ENCODE measurements at regions not wholly inside any gene's neighbourhood (a gene's known extent, or its start where the extent isn't known, plus 50 kb on each side); places are given as distances from the start of the nearest gene placed in this dataset.

- intact Hi-C loops (cut with DNase I): no loop called here
- Histone ChIP-seq H3K27me3 (no peaks in the 10 kb centered on the region), H3K4me1 (no peaks in the 10 kb centered on the region), H3K4me3 (no peak overlapping the region), H3K36me3 (no peaks in the 10 kb centered on the region), H3K27ac (no peak overlapping the region), H3K9me3 (peaks cover 0 to 2% (median 0%) of the 10 kb centered on the region in 4 donors)
- TF ChIP-seq CTCF (IDR thresholded peaks at IDR 0.05): no peak
- TF ChIP-seq POLR2AphosphoS5 (IDR thresholded peaks at IDR 0.05): no peak
- no peak for TF ChIP-seq POLR2A (IDR thresholded peaks at IDR 0.05)
- no peak for DNase-seq
- WGBS, 2 donors: 72 to 81% methylated on average over 1 of the region's 1 CpG
Observed at GRCh38 chr5:121497176-121497575, 354.5 kb upstream of the FTMT start.

GRCh38 chr5:121500310-121500709 lies 351.4 kb upstream of the FTMT start:
- DNase-seq: no peak
- H3K27me3 ChIP-seq: no peaks in the 10 kb centered on the region
- TF ChIP-seq CTCF (IDR thresholded peaks at IDR 0.05) (no peak), EP300 (IDR thresholded peaks at IDR 0.05) (no peak)
- no peaks in the 10 kb centered on the region for H3K4me1 ChIP-seq
- intact Hi-C loops (cut with DNase I): no loop called here
- 81 to 88% methylated on average over 2 of the region's 2 CpGs for WGBS, 2 donors
- no peak overlapping the region for H3K4me3 ChIP-seq
- no peak overlapping the region for H3K27ac ChIP-seq
- H3K36me3 ChIP-seq: no peaks in the 10 kb centered on the region
- peaks cover 0 to 2% (median 0%) of the 10 kb centered on the region in 4 donors for H3K9me3 ChIP-seq

GRCh38 chr5:121503111-121503840 lies 348.4 kb upstream of the FTMT start:
- 24 to 50% methylated on average over 2 of the region's 2 CpGs for WGBS, 2 donors

GRCh38 chr5:121516997-121517396 lies 334.7 kb upstream of the FTMT start:
- H3K27ac ChIP-seq: no peak overlapping the region
- no peak overlapping the region for H3K4me3 ChIP-seq
- no peaks in the 10 kb centered on the region for H3K4me1 ChIP-seq
- no peak for DNase-seq
- no peaks in the 10 kb centered on the region for H3K9me3 ChIP-seq
- H3K36me3 ChIP-seq: no peaks in the 10 kb centered on the region
- no peaks in the 10 kb centered on the region for H3K27me3 ChIP-seq
- intact Hi-C loops (cut with DNase I): no loop called here
- TF ChIP-seq EP300 (IDR thresholded peaks at IDR 0.05) (no peak), CTCF (IDR thresholded peaks at IDR 0.05) (no peak), POLR2AphosphoS5 (IDR thresholded peaks at IDR 0.05) (no peak), POLR2A (IDR thresholded peaks at IDR 0.05) (no peak)

More at GRCh38 chr5:121503111-121503840, 348.4 kb upstream of the FTMT start:
- Histone ChIP-seq H3K9me3 (peaks cover 0 to 2% (median 0%) of the 10 kb centered on the region in 4 donors), H3K36me3 (no peaks in the 10 kb centered on the region), H3K27ac (no peak overlapping the region), H3K27me3 (no peaks in the 10 kb centered on the region), H3K4me3 (no peak overlapping the region), H3K4me1 (no peaks in the 10 kb centered on the region)
- intact Hi-C loops (cut with DNase I): no loop called here
- TF ChIP-seq POLR2A (IDR thresholded peaks at IDR 0.05) (no peak), EP300 (IDR thresholded peaks at IDR 0.05) (no peak), POLR2AphosphoS5 (IDR thresholded peaks at IDR 0.05) (no peak), CTCF (IDR thresholded peaks at IDR 0.05) (no peak)
- no peak for DNase-seq

GRCh38 chr5:121525706-121526105 lies 326.0 kb upstream of the FTMT start:
- Histone ChIP-seq H3K4me1 (no peaks in the 10 kb centered on the region), H3K27ac (no peak overlapping the region), H3K9me3 (no peaks in the 10 kb centered on the region), H3K27me3 (no peaks in the 10 kb centered on the region), H3K36me3 (no peaks in the 10 kb centered on the region), H3K4me3 (no peak overlapping the region)
- WGBS, 2 donors: 85 to 91% methylated on average over 3 of the region's 3 CpGs
- no peak for TF ChIP-seq EP300 (IDR thresholded peaks at IDR 0.05)
- no peak for TF ChIP-seq CTCF (IDR thresholded peaks at IDR 0.05)
- TF ChIP-seq POLR2A (IDR thresholded peaks at IDR 0.05): no peak
- no peak for TF ChIP-seq POLR2AphosphoS5 (IDR thresholded peaks at IDR 0.05)
- DNase-seq: no peak
- intact Hi-C loops (cut with DNase I): no loop called here

All from sigmoid colon (tissue), 6 donors.